ENCODE measurements at regions not wholly inside any gene's neighbourhood (a gene's known extent, or its start where the extent isn't known, plus 50 kb on each side); places are given as distances from the start of the nearest gene placed in this dataset.

GRCh38 chr13:109875746-109876145, 89.4 kb upstream of the IRS2 start:
- Mint-ChIP-seq H3K4me3 (ENCODE audit: low read depth, unreplicated experiment) (no peak overlapping the region), H3K27me3 (ENCODE audit: unreplicated experiment) (no peaks in the 10 kb centered on the region), H3K9me3 (ENCODE audit: low read depth, unreplicated experiment) (no peaks in the 10 kb centered on the region), H3K36me3 (ENCODE audit: insufficient read depth, unreplicated experiment) (no peaks in the 10 kb centered on the region), H3K4me1 (ENCODE audit: low read depth, unreplicated experiment) (peaks cover 18% of the 10 kb centered on the region), H3K27ac (ENCODE audit: unreplicated experiment) (no peak overlapping the region)
- CTCF ChIA-PET, result no interaction called here
- intact Hi-C loops (cut with micrococcal nuclease; ENCODE audit: unreplicated experiment), result no loop called here
- DNase-seq, result no peak
- no TSS peak for BruUV-seq (replicated peaks)
- no peak for TF ChIP-seq CTCF (IDR thresholded peaks at IDR 0.05; ENCODE audit: unreplicated experiment)

GRCh38 chr13:109874484-109875454, 88.4 kb upstream of the IRS2 start:
- Mint-ChIP-seq H3K4me3 (ENCODE audit: low read depth, unreplicated experiment) (no peak overlapping the region), H3K27ac (ENCODE audit: unreplicated experiment) (peak overlapping the region; percentile 52), H3K27me3 (ENCODE audit: unreplicated experiment) (no peaks in the 10 kb centered on the region), H3K4me1 (ENCODE audit: low read depth, unreplicated experiment) (peaks cover 18% of the 10 kb centered on the region), H3K9me3 (ENCODE audit: low read depth, unreplicated experiment) (no peaks in the 10 kb centered on the region), H3K36me3 (ENCODE audit: insufficient read depth, unreplicated experiment) (no peaks in the 10 kb centered on the region)
- no peak for TF ChIP-seq CTCF (IDR thresholded peaks at IDR 0.05; ENCODE audit: unreplicated experiment)
- CTCF ChIA-PET, result no interaction called here
- intact Hi-C loops (cut with micrococcal nuclease; ENCODE audit: unreplicated experiment), result no loop called here
- no TSS peak for BruUV-seq (replicated peaks)
- no peak for DNase-seq

- Mint-ChIP-seq H3K4me3 (ENCODE audit: low read depth, unreplicated experiment) (no peak overlapping the region), H3K4me1 (ENCODE audit: low read depth, unreplicated experiment) (peaks cover 18% of the 10 kb centered on the region), H3K27me3 (ENCODE audit: unreplicated experiment) (no peaks in the 10 kb centered on the region)
These were observed 87.2 kb upstream of the IRS2 start for GRCh38 chr13:109873351-109874123.

GRCh38 chr13:109872864-109873263, 86.5 kb upstream of the IRS2 start:
- Mint-ChIP-seq H3K27me3 (ENCODE audit: unreplicated experiment) (no peaks in the 10 kb centered on the region), H3K4me1 (ENCODE audit: low read depth, unreplicated experiment) (peaks cover 18% of the 10 kb centered on the region), H3K9me3 (ENCODE audit: low read depth, unreplicated experiment) (no peaks in the 10 kb centered on the region), H3K4me3 (ENCODE audit: low read depth, unreplicated experiment) (no peak overlapping the region), H3K36me3 (ENCODE audit: insufficient read depth, unreplicated experiment) (no peaks in the 10 kb centered on the region), H3K27ac (ENCODE audit: unreplicated experiment) (no peak overlapping the region)
- no peak for TF ChIP-seq CTCF (IDR thresholded peaks at IDR 0.05; ENCODE audit: unreplicated experiment)
- no TSS peak for BruUV-seq (replicated peaks)
- intact Hi-C loops (cut with micrococcal nuclease; ENCODE audit: unreplicated experiment), result no loop called here
- DNase-seq, result no peak
- CTCF ChIA-PET, result no interaction called here

More at GRCh38 chr13:109873351-109874123, 87.2 kb upstream of the IRS2 start:
- intact Hi-C loops (cut with micrococcal nuclease; ENCODE audit: unreplicated experiment), result no loop called here
- BruUV-seq (replicated peaks), result no TSS peak
- CTCF ChIA-PET, result no interaction called here
- TF ChIP-seq CTCF (IDR thresholded peaks at IDR 0.05; ENCODE audit: unreplicated experiment), result no peak
- Mint-ChIP-seq H3K27ac (ENCODE audit: unreplicated experiment) (peak overlapping the region; percentile 52), H3K36me3 (ENCODE audit: insufficient read depth, unreplicated experiment) (no peaks in the 10 kb centered on the region), H3K9me3 (ENCODE audit: low read depth, unreplicated experiment) (no peaks in the 10 kb centered on the region)
- no peak for DNase-seq

All from Calu3 (cell line).